ENCODE measurements at regions not wholly inside any gene's neighbourhood (a gene's known extent, or its start where the extent isn't known, plus 50 kb on each side); places are given as distances from the start of the nearest gene placed in this dataset.

- Histone ChIP-seq H3K27me3 (no peaks in the 10 kb centered on the region), H3K9me3 (no peaks in the 10 kb centered on the region), H3K4me1 (no peaks in the 10 kb centered on the region), H3K36me3 (no peaks in the 10 kb centered on the region), H3K27ac (no peak overlapping the region), H3K4me3 (no peak overlapping the region)
- intact Hi-C loops (cut with DNase I; ENCODE audit: low total_unique reads) = no loop called here
- TF ChIP-seq CTCF (IDR thresholded peaks at IDR 0.05) = no peak
- TF ChIP-seq POLR2A (IDR thresholded peaks at IDR 0.05) = no peak
- no peak for DNase-seq
Observed at GRCh38 chrX:39891781-39892180, 206.0 kb downstream of the BCOR start.

GRCh38 chrX:39893417-39894338 lies 204.1 kb downstream of the BCOR start:
- no peaks in the 10 kb centered on the region for H3K36me3 ChIP-seq
- H3K4me3 ChIP-seq = no peak overlapping the region
- H3K27ac ChIP-seq = no peak overlapping the region
- TF ChIP-seq POLR2A (IDR thresholded peaks at IDR 0.05) = no peak
- no peak for TF ChIP-seq CTCF (IDR thresholded peaks at IDR 0.05)
- no peak for DNase-seq
- H3K4me1 ChIP-seq = no peaks in the 10 kb centered on the region
- no peaks in the 10 kb centered on the region for H3K9me3 ChIP-seq
- intact Hi-C loops (cut with DNase I; ENCODE audit: low total_unique reads) = no loop called here
- no peaks in the 10 kb centered on the region for H3K27me3 ChIP-seq

GRCh38 chrX:39894683-39895082 lies 203.1 kb downstream of the BCOR start:
- Histone ChIP-seq H3K36me3 (no peaks in the 10 kb centered on the region), H3K4me3 (no peak overlapping the region), H3K4me1 (no peaks in the 10 kb centered on the region), H3K27ac (no peak overlapping the region), H3K9me3 (no peaks in the 10 kb centered on the region), H3K27me3 (no peaks in the 10 kb centered on the region)
- TF ChIP-seq POLR2A (IDR thresholded peaks at IDR 0.05) = no peak
- no peak for TF ChIP-seq CTCF (IDR thresholded peaks at IDR 0.05)
- DNase-seq = no peak
- intact Hi-C loops (cut with DNase I; ENCODE audit: low total_unique reads) = no loop called here

- no peaks in the 10 kb centered on the region for H3K9me3 ChIP-seq
- no peaks in the 10 kb centered on the region for H3K4me1 ChIP-seq
- H3K27ac ChIP-seq = no peak overlapping the region
- no peak overlapping the region for H3K4me3 ChIP-seq
- no peak for TF ChIP-seq POLR2A (IDR thresholded peaks at IDR 0.05)
- no peaks in the 10 kb centered on the region for H3K36me3 ChIP-seq
- H3K27me3 ChIP-seq = no peaks in the 10 kb centered on the region
- no peak for DNase-seq
- intact Hi-C loops (cut with DNase I; ENCODE audit: low total_unique reads) = no loop called here
Observed at GRCh38 chrX:39895218-39896110, 202.3 kb downstream of the BCOR start.

- H3K27ac ChIP-seq = no peak overlapping the region
- no peaks in the 10 kb centered on the region for H3K27me3 ChIP-seq
- H3K4me1 ChIP-seq = no peaks in the 10 kb centered on the region
- H3K9me3 ChIP-seq = no peaks in the 10 kb centered on the region
- peak in 1 of 2 donors; percentile 28 for DNase-seq
- TF ChIP-seq CTCF (IDR thresholded peaks at IDR 0.05) = no peak
- no peaks in the 10 kb centered on the region for H3K36me3 ChIP-seq
- intact Hi-C loops (cut with DNase I; ENCODE audit: low total_unique reads) = no loop called here
- no peak overlapping the region for H3K4me3 ChIP-seq
Observed at GRCh38 chrX:39896951-39897740, 200.6 kb downstream of the BCOR start.

All from uterus (tissue), 3 donors.